GM21576 (cell line): ENCODE measurements at regions not wholly inside any gene's neighbourhood (a gene's known extent, or its start where the extent isn't known, plus 50 kb on each side); places are given as distances from the start of the nearest gene placed in this dataset.
"Not testable (repeated sequence)": the region's sequence is repeated elsewhere in the genome, so short reads cannot be mapped to it uniquely, and the experiment has no call there.

Experiments used
- ATAC-seq: cut with Tn5 transposase; IDR thresholded peaks from one replicate; pipeline ENCODE4 v1.9.1; 2021; ENCODE audit warnings: mild to moderate bottlenecking, moderate library complexity; ENCODE audit not compliant: unreplicated experiment

- no peak for ATAC-seq
Measured at GRCh38 chr1:234907208-234907939, 221.3 kb downstream of the TOMM20 start.

- no peak for ATAC-seq
Measured at GRCh38 chr1:234906654-234907053, 222.0 kb downstream of the TOMM20 start.

GRCh38 chr1:234902774-234903547 is 225.7 kb downstream of the TOMM20 start:
- ATAC-seq = no peak

GRCh38 chr1:234901491-234902049 is 227.1 kb downstream of the TOMM20 start:
- no peak for ATAC-seq

GRCh38 chr1:234900595-234900994 is 228.0 kb downstream of the TOMM20 start:
- ATAC-seq = no peak

GRCh38 chr1:234899730-234900072 is 228.9 kb downstream of the TOMM20 start:
- ATAC-seq = no peak

GRCh38 chr1:234899041-234899729 is 229.5 kb downstream of the TOMM20 start:
- no peak for ATAC-seq

GRCh38 chr1:234898455-234899033 is 230.1 kb downstream of the TOMM20 start:
- ATAC-seq = no peak

GRCh38 chr1:234897754-234898454 is 230.7 kb downstream of the TOMM20 start:
- ATAC-seq = no peak

GRCh38 chr1:234897390-234897749 is 231.3 kb downstream of the TOMM20 start:
- ATAC-seq = no peak

- no peak for ATAC-seq
Measured at GRCh38 chr1:234896477-234897389, 231.9 kb downstream of the TOMM20 start.

GRCh38 chr1:234893725-234894630 is 234.7 kb downstream of the TOMM20 start:
- no peak for ATAC-seq

- no peak for ATAC-seq
Measured at GRCh38 chr1:234893359-234893724, 235.3 kb downstream of the TOMM20 start.

- ATAC-seq = no peak
Measured at GRCh38 chr1:234892642-234893041, 236.0 kb downstream of the TOMM20 start.

- ATAC-seq = no peak
Measured at GRCh38 chr1:234891427-234891826, 237.2 kb downstream of the TOMM20 start.

GRCh38 chr1:234889643-234890042 is 239.0 kb downstream of the TOMM20 start:
- no peak for ATAC-seq

- ATAC-seq = not testable (repeated sequence)
Measured at GRCh38 chr1:234888247-234888646, 240.4 kb downstream of the TOMM20 start.

GRCh38 chr1:234887016-234887900 is 241.4 kb downstream of the TOMM20 start:
- no peak for ATAC-seq
